ENCODE measurements at regions not wholly inside any gene's neighbourhood (a gene's known extent, or its start where the extent isn't known, plus 50 kb on each side); places are given as distances from the start of the nearest gene placed in this dataset.

DNA sequence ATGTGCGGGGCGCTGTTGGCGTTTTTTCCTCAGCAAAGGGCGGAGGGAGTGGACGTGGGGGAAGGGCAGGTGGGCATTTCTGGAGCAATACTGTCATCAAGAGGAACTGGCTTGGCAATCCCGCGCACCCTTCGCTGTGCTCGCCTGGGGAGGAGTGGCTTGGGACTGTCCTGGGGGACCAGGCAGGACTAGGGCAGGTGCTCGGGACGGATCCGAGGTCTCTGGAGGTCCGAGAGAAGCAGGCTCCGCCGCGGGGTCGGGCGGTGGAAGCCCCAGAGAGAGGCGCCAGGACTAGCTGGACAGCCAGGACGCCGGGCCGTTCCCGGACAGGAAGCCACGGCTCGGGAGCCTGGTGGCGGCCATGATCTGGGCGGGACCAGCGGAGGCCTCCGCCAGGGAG lies 282.5 kb upstream of the AGTR2 start (continued):
- TF ChIP-seq ZNF318 (CRISPR knock-in tag; IDR thresholded peaks at IDR 0.05) (0 out of 2 replicates have a peak, but pooled peaks have one; percentile 68), ZNF281 (CRISPR knock-in tag; IDR thresholded peaks at IDR 0.05; ENCODE audit: borderline replicate concordance) (peak; percentile 51; the same call in 1 of the 2 replicates), JUND (CRISPR knock-in tag; IDR thresholded peaks at IDR 0.05) (peak; percentile 54; the same call in 1 of the 2 replicates), ZNF777 (CRISPR knock-in tag; IDR thresholded peaks at IDR 0.05) (0 out of 2 replicates have a peak, but pooled peaks have one; percentile 47), SALL2 (CRISPR knock-in tag; IDR thresholded peaks at IDR 0.05) (peak; percentile 79; the same call in 1 of the 2 replicates), ZNF619 (CRISPR knock-in tag; IDR thresholded peaks at IDR 0.05) (peak; percentile 78; the same call in 1 of the 2 replicates), ZBTB4 (CRISPR knock-in tag; IDR thresholded peaks at IDR 0.05; ENCODE audit: borderline replicate concordance) (peak; percentile 100), KDM3A (CRISPR knock-in tag; IDR thresholded peaks at IDR 0.05; ENCODE audit: low read depth) (peak; percentile 100)
- TF ChIP-seq, protein P1, sequence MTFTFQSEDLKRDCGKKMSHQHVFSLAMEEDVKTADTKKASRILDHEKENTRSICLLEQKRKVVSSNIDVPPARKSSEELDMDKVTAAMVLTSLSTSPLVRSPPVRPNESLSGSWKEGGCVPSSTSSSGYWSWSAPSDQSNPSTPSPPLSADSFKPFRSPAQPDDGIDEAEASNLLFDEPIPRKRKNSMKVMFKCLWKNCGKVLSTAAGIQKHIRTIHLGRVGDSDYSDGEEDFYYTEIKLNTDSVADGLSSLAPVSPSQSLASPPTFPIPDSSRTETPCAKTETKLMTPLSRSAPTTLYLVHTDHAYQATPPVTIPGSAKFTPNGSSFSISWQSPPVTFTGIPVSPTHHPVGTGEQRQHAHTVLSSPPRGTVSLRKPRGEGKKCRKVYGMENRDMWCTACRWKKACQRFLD (CRISPR knock-in tag; IDR thresholded peaks at IDR 0.05; ENCODE audit: borderline replicate concordance), result 0 out of 2 replicates have a peak, but pooled peaks have one; percentile 43
